Adrenal gland (tissue), 9 donors: ENCODE measurements at regions not wholly inside any gene's neighbourhood (a gene's known extent, or its start where the extent isn't known, plus 50 kb on each side); places are given as distances from the start of the nearest gene placed in this dataset.
"Not testable (repeated sequence)": the region's sequence is repeated elsewhere in the genome, so short reads cannot be mapped to it uniquely, and the experiment has no call there.

Source experiments
- DNase-seq, 7 donors: peaks; one replicate each; pipeline ENCODE4 v3.0.0-alpha.2; 2019 to 2020
- H3K27ac ChIP-seq, 5 donors: fragments of 200-600 bp; sonication (generic) in 4 of 5; 1 replicate in 3 of 5; 2 replicates in 2 of 5; pipeline versions ENCODE4 v1.5.1 to v1.8.0; 2016 to 2020; ENCODE audit warnings: mild to moderate bottlenecking in 1 of 5
- H3K27me3 ChIP-seq: fragments of 200-600 bp; 2 replicates; pipeline ENCODE4 v1.8.0; 2021
- H3K36me3 ChIP-seq, 2 donors: fragments of 200-600 bp; replicated peaks in 1 of 2; 1 replicate in 1 of 2; 2 replicates in 1 of 2; pipeline versions ENCODE4 v1.5.1 to v1.8.0; 2018 to 2022
- H3K4me1 ChIP-seq, 2 donors: fragments of 200-600 bp; replicated peaks in 1 of 2; 1 replicate in 1 of 2; 2 replicates in 1 of 2; pipeline versions ENCODE4 v1.5.1 to v1.8.0; 2018 to 2021
- H3K4me3 ChIP-seq, 4 donors: fragments of 200-600 bp; sonication (generic) in 3 of 4; one replicate each; pipeline ENCODE4 v1.5.1; 2016 to 2018
- H3K9me3 ChIP-seq, 3 donors: fragments of 200-600 bp; sonication (generic) in 1 of 3; replicated peaks in 1 of 3; 1 replicate in 2 of 3; 2 replicates in 1 of 3; pipeline versions ENCODE4 v1.5.1 to v1.8.0; 2016 to 2021
- POLR2A ChIP-seq, 2 donors: fragments of 450-650 bp; IDR thresholded peaks; one replicate each; pipeline ENCODE4 v1.6.1; 2017; ENCODE audit warnings: antibody characterized with exemption in 2 of 2, mild to moderate bottlenecking in 2 of 2, moderate library complexity in 1 of 2
- WGBS, 4 donors: extraction: QIAGEN DNeasy Blood & Tissue Kit in 2 of 4; methylation state at CpG; one replicate each; pipeline versions ENCODE4 v1.1.5 to v1.1.7; 2013 to 2017; 5-methylcytosine and 5-hydroxymethylcytosine counted together
- intact Hi-C, 2 donors: fragments of 100-400 bp; cut with DNase I; formaldehyde crosslinking; loops; one replicate each; pipeline versions ENCODE4 v1.14.1 to v1.15.0; 2022 to 2023
- TF ChIP-seq, protein P1 (sequence below), 6 experiments: fragments of 450-650 bp in 4 of 6; fragments of 200-600 bp in 2 of 6; sonication (generic) in 1 of 6; IDR thresholded peaks; 1 replicate in 5 of 6; 2 replicates in 1 of 6; pipeline versions ENCODE4 v1.5.1 to v1.8.0; 2016 to 2021; ENCODE audit warnings: antibody characterized with exemption in 6 of 6, mild to moderate bottlenecking in 2 of 6, moderate library complexity in 1 of 6
- donor health status: healthy with polysubstance abuse.
- donor health status: Bipolar disorder and iron deficiency.
- donor health status: DM: yes; HTN: yes; CAD: no.
- donor health status: DM: no; HTN: no; CAD: no.
- donor health status: DM: no; HTN: no; CAD: no.

DNA sequence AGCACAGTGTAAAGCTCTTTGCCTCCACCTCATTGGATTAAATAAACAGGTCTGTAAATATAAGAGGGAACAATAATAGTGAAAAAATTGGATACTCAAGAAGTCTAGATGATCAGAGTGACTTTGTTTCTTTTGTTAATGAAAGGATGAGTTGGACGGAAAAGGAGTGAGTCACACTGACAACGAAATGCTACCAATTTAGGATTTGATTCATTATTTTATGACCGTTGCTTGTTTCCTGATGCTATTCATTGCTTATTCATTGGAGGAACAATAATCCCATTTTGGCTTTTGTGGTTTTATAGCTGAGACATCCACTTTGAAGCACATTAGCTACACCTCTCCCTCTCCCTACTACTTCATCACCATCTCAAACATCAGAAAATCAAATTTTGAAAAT lies 74.4 kb upstream of the DYNLT3 start:
- H3K4me1 ChIP-seq = no peaks in the 10 kb centered on the region
- H3K36me3 ChIP-seq = no peaks in the 10 kb centered on the region
- TF ChIP-seq, protein P1, sequence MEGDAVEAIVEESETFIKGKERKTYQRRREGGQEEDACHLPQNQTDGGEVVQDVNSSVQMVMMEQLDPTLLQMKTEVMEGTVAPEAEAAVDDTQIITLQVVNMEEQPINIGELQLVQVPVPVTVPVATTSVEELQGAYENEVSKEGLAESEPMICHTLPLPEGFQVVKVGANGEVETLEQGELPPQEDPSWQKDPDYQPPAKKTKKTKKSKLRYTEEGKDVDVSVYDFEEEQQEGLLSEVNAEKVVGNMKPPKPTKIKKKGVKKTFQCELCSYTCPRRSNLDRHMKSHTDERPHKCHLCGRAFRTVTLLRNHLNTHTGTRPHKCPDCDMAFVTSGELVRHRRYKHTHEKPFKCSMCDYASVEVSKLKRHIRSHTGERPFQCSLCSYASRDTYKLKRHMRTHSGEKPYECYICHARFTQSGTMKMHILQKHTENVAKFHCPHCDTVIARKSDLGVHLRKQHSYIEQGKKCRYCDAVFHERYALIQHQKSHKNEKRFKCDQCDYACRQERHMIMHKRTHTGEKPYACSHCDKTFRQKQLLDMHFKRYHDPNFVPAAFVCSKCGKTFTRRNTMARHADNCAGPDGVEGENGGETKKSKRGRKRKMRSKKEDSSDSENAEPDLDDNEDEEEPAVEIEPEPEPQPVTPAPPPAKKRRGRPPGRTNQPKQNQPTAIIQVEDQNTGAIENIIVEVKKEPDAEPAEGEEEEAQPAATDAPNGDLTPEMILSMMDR (IDR thresholded peaks at IDR 0.05) = no peak
- no peak for TF ChIP-seq POLR2A (IDR thresholded peaks at IDR 0.05)
- intact Hi-C loops = no loop called here
- no peak overlapping the region for H3K27ac ChIP-seq
- 12 to 39% (median 27%) methylated on average over 3 of the region's 3 CpGs for whole genome bisulfite sequencing, 4 donors
- H3K27me3 ChIP-seq = peaks cover 8% of the 10 kb centered on the region
- no peaks in the 10 kb centered on the region for H3K9me3 ChIP-seq
- no peak for DNase-seq
- no peak overlapping the region for H3K4me3 ChIP-seq

- no peak overlapping the region for H3K27ac ChIP-seq
- no peaks in the 10 kb centered on the region for H3K4me1 ChIP-seq
- WGBS, 4 donors = 26 to 42% (median 35%) methylated on average over 1 of the region's 1 CpG
- H3K9me3 ChIP-seq = no peaks in the 10 kb centered on the region
- TF ChIP-seq POLR2A (IDR thresholded peaks at IDR 0.05) = no peak
- TF ChIP-seq, protein P1 (IDR thresholded peaks at IDR 0.05) = no peak
- peak in 6 of 7 donors; percentile 29 to 52 (median 36) for DNase-seq
- H3K27me3 ChIP-seq = peaks cover 8% of the 10 kb centered on the region
- intact Hi-C loops = no loop called here
- H3K36me3 ChIP-seq = no peaks in the 10 kb centered on the region
- H3K4me3 ChIP-seq = no peak overlapping the region
Measured at GRCh38 chrX:37922928-37923327, 75.6 kb upstream of the DYNLT3 start.

GRCh38 chrX:37925761-37926160 lies 78.4 kb upstream of the DYNLT3 start:
- intact Hi-C loops = loop anchor here in 1 of 2 donors (5.0 kb wide), 1 partner anchor 247 kb away; no protein-coding TSS in a partner anchor
- not testable (repeated sequence) for H3K4me1 ChIP-seq, H3K36me3 ChIP-seq, DNase-seq, H3K9me3 ChIP-seq, H3K27ac ChIP-seq, H3K27me3 ChIP-seq, H3K4me3 ChIP-seq
- 70 to 93% (median 84%) methylated on average over 4 of the region's 4 CpGs for WGBS, 4 donors

DNA sequence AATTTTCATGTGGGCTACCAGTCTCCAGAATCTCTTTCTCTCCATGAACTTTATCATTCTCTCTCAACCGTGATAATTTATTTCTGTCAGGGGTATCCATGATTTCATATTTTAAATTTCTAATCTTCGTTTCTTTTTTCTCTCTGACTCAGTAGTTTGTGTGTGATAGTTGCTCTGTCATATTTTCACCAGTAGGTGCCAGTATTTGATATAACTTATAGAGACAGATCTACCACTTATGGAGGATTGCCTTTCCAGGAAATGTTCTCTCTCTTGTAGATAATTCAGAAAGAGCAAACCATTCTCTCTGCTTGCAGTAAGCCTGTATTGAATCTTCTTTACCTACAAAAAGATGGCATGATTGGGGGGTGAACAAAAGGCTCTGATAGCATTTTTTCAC lies 79.3 kb upstream of the DYNLT3 start:
- Histone ChIP-seq H3K27me3 (peaks cover 8% of the 10 kb centered on the region), H3K9me3 (no peaks in the 10 kb centered on the region), H3K4me1 (no peaks in the 10 kb centered on the region), H3K36me3 (no peaks in the 10 kb centered on the region), H3K27ac (no peak overlapping the region), H3K4me3 (no peak overlapping the region)
- TF ChIP-seq, protein P1 (IDR thresholded peaks at IDR 0.05) = peak in 5 of 6 experiments; percentile 52 to 68 (median 59)
- TF ChIP-seq POLR2A (IDR thresholded peaks at IDR 0.05) = no peak
- intact Hi-C loops = loop anchor here in 1 of 2 donors (5.0 kb wide), 1 partner anchor 246 kb away; no protein-coding TSS in a partner anchor
- no peak for DNase-seq
- WGBS, 4 donors = 0 to 17% (median 10%) methylated on average over 2 of the region's 2 CpGs

DNA sequence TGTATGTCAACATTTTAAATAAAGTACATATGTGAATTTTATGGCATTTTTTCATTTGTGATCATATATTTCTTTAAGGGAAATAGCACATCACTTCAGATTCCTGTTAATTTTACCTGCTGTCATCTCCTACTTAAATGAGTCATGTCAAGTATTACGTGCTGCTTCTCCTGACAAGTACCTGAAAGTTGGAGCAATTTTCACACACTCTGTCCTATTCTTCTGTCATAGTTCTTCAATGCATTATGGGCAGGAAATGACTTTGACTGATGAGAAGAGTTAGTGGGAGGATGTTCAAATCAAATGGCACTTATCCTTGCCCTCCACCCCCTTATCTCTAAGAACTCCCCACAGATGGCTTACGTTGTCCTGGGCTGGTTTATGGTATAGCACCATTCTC lies 64.2 kb upstream of the SYTL5 start:
- WGBS, 4 donors = 74 to 94% (median 86%) methylated on average over 2 of the region's 2 CpGs
- Histone ChIP-seq H3K9me3 (no peaks in the 10 kb centered on the region), H3K4me3 (no peak overlapping the region), H3K4me1 (no peaks in the 10 kb centered on the region), H3K27ac (no peak overlapping the region), H3K36me3 (no peaks in the 10 kb centered on the region), H3K27me3 (peaks cover 6% of the 10 kb centered on the region)
- DNase-seq = no peak
- TF ChIP-seq POLR2A (IDR thresholded peaks at IDR 0.05) = no peak
- TF ChIP-seq, protein P1 (IDR thresholded peaks at IDR 0.05) = no peak
- intact Hi-C loops = no loop called here
